NCI-H82 treated with DMSO at 0.1 percent for 48 hours (cell line): ENCODE measurements at regions not wholly inside any gene's neighbourhood (a gene's known extent, or its start where the extent isn't known, plus 50 kb on each side); places are given as distances from the start of the nearest gene placed in this dataset.
"Not testable (repeated sequence)": the region's sequence is repeated elsewhere in the genome, so short reads cannot be mapped to it uniquely, and the experiment has no call there.

ENCODE experiments used
- DNase-seq: peaks from one replicate; lab custom pipeline; 2025; ENCODE audit not compliant: unreplicated experiment; lab: John Stamatoyannopoulos, UW

- no peak for DNase-seq
These were observed 813.7 kb upstream of the CNTN5 start for GRCh38 chr11:98207086-98207485.

- no peak for DNase-seq
These were observed 793.5 kb upstream of the CNTN5 start for GRCh38 chr11:98227278-98227677.

GRCh38 chr11:98230678-98231077, 790.1 kb upstream of the CNTN5 start:
- DNase-seq, result no peak

- DNase-seq, result no peak
These were observed 786.1 kb upstream of the CNTN5 start for GRCh38 chr11:98234698-98235097.

GRCh38 chr11:98243897-98244296, 776.9 kb upstream of the CNTN5 start:
- no peak for DNase-seq

- no peak for DNase-seq
These were observed 759.8 kb upstream of the CNTN5 start for GRCh38 chr11:98260983-98261382.

- DNase-seq, result no peak
These were observed 743.4 kb upstream of the CNTN5 start for GRCh38 chr11:98277251-98277912.

DNA sequence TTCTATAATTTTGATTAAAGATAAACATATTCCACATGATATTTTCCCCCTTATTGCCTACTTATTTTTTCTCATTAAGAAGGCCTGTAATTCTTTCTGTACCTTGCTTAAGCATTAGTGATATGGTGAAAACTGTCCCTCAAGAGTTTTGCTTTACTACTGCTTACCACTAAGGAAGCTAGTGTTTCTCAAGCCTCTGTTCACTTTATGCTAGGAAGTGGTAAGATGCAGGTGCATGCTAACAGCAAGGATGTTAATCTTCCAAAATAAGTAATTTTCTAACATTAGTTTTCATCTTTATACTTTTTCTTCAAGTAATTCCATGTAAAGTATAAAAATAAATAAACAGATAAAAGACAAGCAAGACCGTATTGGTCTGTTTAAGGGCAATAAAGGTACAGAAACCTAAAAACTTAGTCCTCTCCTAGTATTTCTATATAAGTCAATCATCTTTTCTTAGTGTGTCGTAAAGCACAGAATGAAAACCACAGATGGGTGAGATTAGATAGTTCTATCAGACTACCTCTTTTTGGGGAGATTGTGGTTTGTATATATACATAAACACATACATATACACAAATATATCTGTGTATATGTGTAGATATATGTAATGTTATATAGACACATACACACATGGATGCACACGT, 731.0 kb upstream of the CNTN5 start:
- no peak for DNase-seq

DNA sequence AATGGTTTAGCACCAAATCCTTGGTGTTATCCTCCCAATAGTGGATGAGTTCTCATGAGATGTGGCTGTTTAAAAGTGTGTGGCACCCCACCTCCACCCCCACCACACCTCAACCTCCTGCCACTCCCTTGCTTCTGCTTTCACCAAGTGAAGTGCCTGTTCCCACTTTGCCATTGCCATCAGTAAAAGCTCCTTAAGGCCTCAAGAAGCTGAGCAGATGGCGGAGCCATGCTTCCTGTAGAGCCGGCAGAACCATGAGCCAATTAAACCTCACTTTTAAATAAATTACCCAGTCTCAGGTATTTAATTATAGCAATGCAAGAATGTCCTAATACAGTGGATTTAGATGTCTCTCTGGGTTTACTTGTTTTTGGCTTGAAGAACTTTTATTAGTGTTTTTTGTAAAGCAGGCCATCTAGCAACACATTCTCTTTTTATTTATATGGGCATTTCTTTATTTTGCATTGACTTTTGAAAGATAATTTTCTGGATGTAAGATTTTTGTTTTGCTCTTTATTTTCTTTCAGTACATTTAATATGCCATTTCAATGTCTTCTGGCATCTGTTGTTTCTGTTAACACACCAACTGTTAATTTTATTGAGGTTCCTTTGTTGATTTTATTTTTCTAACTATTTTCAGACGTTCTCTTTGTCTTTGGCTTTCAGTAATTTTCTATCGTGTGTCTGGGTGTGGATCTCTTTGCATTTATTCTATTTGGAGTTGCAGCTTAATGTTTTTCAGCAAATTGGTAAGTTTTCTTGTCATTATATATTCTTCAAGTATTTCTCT, 724.5 kb upstream of the CNTN5 start:
- peak; percentile 81 for DNase-seq

DNA sequence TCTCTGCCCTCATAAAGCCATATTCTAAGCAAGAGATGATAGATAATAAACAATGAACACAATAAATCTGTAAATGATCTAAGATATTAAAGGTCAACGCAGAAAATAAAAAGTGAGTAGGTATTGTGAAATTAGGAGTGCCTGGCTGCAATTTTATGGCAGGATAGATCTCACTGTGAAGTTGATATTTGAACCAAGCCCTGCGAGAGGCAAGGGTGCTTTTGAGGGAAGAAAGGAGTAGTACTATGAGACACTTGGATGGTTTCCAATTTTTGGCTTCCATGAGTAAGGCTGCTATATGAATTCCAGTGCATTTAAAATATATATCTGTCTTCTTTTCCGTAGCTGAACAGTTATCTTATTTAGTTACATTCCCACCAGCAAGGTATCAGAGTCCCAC, 720.0 kb upstream of the CNTN5 start:
- DNase-seq, result no peak

GRCh38 chr11:98307827-98308491, 712.8 kb upstream of the CNTN5 start:
- DNase-seq, result no peak

GRCh38 chr11:98330306-98330705, 690.4 kb upstream of the CNTN5 start:
- not testable (repeated sequence) for DNase-seq

- no peak for DNase-seq
These were observed 662.2 kb upstream of the CNTN5 start for GRCh38 chr11:98358551-98358950.

- no peak for DNase-seq
These were observed 655.6 kb upstream of the CNTN5 start for GRCh38 chr11:98365190-98365589.

GRCh38 chr11:98365941-98366340, 654.8 kb upstream of the CNTN5 start:
- no peak for DNase-seq

- no peak for DNase-seq
These were observed 630.4 kb upstream of the CNTN5 start for GRCh38 chr11:98390391-98390790.

DNA sequence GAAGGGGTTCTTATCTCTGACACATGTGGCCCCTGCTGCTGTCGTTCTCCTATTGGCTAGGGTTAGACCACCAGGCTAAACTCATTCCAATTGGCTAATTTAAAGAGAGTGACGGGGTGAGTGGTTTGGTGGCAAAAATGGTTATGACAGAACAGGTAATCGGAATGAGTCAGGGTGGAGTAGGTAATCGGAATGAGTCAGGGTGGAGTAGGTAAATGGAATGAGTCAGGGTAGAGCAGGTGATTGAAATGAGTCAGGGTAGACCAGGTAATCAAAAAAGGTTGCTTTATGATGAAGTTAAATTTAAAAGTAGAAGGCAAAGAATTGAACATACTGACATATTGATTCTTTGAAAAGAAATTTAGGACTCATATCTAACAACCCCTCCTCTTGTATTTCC, 626.2 kb upstream of the CNTN5 start:
- DNase-seq, result not testable (repeated sequence)

DNA sequence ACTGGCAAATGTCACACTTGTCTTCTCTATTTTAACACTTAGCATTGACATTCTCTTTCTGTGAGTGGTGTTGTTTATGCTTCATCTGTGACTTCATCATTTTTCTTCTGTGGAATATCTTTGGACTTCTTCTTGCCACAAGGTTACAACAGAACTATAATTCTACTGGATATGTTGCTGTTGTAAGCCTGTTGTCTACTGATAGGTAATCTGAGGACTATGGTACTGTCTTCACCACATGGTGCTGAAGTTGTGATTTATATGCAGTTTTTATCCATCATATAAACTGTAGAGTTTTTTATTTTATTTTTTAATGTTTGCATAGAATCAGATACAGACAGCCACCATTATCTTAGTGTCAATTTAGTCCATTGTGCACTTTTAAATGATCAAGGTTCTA, 622.2 kb upstream of the CNTN5 start:
- DNase-seq, result no peak

DNA sequence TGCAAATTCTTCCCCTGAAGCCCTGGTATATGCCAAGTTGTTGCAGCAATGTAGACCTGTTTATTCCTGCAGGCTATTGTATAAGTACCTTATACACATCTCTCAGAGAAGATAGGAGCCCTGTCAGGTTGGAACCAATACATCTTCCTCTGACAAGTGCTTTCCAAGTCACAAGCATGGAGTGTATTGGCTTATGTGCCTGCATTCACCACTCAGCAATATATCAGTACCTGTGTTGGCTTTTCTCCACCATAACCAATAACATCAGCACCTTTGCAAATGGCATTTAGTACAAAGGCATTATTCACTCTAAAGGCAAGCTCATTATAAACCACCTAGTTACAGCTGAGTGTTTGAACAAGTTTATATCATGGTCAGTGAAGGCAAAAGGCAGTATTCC, 611.7 kb upstream of the CNTN5 start:
- DNase-seq, result no peak

- no peak for DNase-seq
These were observed 609.0 kb upstream of the CNTN5 start for GRCh38 chr11:98411777-98412176.

DNA sequence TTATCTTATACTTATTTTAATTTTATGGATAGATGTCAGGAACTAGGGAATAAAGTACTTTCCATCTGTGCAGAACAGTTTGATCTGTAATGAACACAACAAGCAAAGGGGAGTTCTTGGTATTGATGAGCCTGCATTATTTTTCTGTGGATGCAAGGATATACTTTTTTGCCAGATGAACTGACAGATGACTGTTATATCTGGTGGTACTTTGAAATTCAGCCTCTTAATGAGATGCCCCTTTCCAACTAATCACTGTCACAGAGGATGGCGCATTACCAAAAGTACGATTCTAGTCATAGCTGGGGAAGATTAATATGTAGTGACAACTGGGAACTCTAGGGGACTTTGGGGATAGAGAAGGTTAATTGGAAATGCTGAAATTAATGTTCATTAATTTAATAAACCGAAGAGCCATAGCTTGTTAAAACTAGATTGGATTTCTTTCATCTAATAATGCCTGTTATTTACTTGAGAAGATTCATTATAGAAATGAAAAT, 603.4 kb upstream of the CNTN5 start:
- no peak for DNase-seq
